ENCODE measurements at regions not wholly inside any gene's neighbourhood (a gene's known extent, or its start where the extent isn't known, plus 50 kb on each side); places are given as distances from the start of the nearest gene placed in this dataset.

- DNase-seq (ENCODE audit: low read depth): no peak
- no peak overlapping the region for H3K4me3 ChIP-seq (ENCODE audit: low read depth, low read length)
- no peak for TF ChIP-seq CTCF (IDR thresholded peaks at IDR 0.05; ENCODE audit: low read depth, low read length, missing control alignments)
These were observed 319.3 kb downstream of the RFC3 start for GRCh38 chr13:34137200-34137599.

- H3K4me3 ChIP-seq (ENCODE audit: low read depth, low read length): no peak overlapping the region
- no peak for DNase-seq (ENCODE audit: low read depth)
- no peak for TF ChIP-seq CTCF (IDR thresholded peaks at IDR 0.05; ENCODE audit: low read depth, low read length, missing control alignments)
These were observed 321.8 kb downstream of the RFC3 start for GRCh38 chr13:34139660-34140227.

- DNase-seq (ENCODE audit: low read depth): no peak
- H3K4me3 ChIP-seq (ENCODE audit: low read depth, low read length): no peak overlapping the region
- no peak for TF ChIP-seq CTCF (IDR thresholded peaks at IDR 0.05; ENCODE audit: low read depth, low read length, missing control alignments)
These were observed 325.7 kb downstream of the RFC3 start for GRCh38 chr13:34143637-34144036.

GRCh38 chr13:34144142-34144541 lies 326.2 kb downstream of the RFC3 start:
- DNase-seq (ENCODE audit: low read depth): no peak
- no peak for TF ChIP-seq CTCF (IDR thresholded peaks at IDR 0.05; ENCODE audit: low read depth, low read length, missing control alignments)
- no peak overlapping the region for H3K4me3 ChIP-seq (ENCODE audit: low read depth, low read length)

GRCh38 chr13:34145061-34145460 lies 327.1 kb downstream of the RFC3 start:
- no peak overlapping the region for H3K4me3 ChIP-seq (ENCODE audit: low read depth, low read length)
- no peak for TF ChIP-seq CTCF (IDR thresholded peaks at IDR 0.05; ENCODE audit: low read depth, low read length, missing control alignments)
- no peak for DNase-seq (ENCODE audit: low read depth)

- DNase-seq (ENCODE audit: low read depth): no peak
- TF ChIP-seq CTCF (IDR thresholded peaks at IDR 0.05; ENCODE audit: low read depth, low read length, missing control alignments): no peak
- H3K4me3 ChIP-seq (ENCODE audit: low read depth, low read length): no peak overlapping the region
These were observed 330.4 kb downstream of the RFC3 start for GRCh38 chr13:34148359-34148758.

- no peak overlapping the region for H3K4me3 ChIP-seq (ENCODE audit: low read depth, low read length)
- DNase-seq (ENCODE audit: low read depth): no peak
- no peak for TF ChIP-seq CTCF (IDR thresholded peaks at IDR 0.05; ENCODE audit: low read depth, low read length, missing control alignments)
These were observed 333.9 kb downstream of the RFC3 start for GRCh38 chr13:34151885-34152284.

Data from GM12864 (cell line).